ENCODE measurements at regions not wholly inside any gene's neighbourhood (a gene's known extent, or its start where the extent isn't known, plus 50 kb on each side); places are given as distances from the start of the nearest gene placed in this dataset.

- intact Hi-C loops (cut with DNase I): no loop called here
Observed at GRCh38 chr2:71943238-71944182, 204.2 kb downstream of the CYP26B1 start.

GRCh38 chr2:71941726-71942525, 205.7 kb downstream of the CYP26B1 start:
- intact Hi-C loops (cut with DNase I): no loop called here
- ATAC-seq (no peak), DNase-seq (peak in 2 of 5 donors; percentile 3 to 9)
- Histone ChIP-seq H3K4me3 (no peak overlapping the region), H3K27ac (no peak overlapping the region), H3K9me3 (no peaks in the 10 kb centered on the region), H3K36me3 (no peaks in the 10 kb centered on the region), H3K27me3 (no peaks in the 10 kb centered on the region), H3K4me1 (peaks cover 0 to 6% (median 0%) of the 10 kb centered on the region in 12 donors)
- TF ChIP-seq CTCF (IDR thresholded peaks at IDR 0.05) (no peak), POLR2A (IDR thresholded peaks at IDR 0.05) (no peak)
- 83 to 90% (median 84%) methylated on average over 11 of the region's 11 CpGs for WGBS, 4 donors

More at GRCh38 chr2:71943238-71944182, 204.2 kb downstream of the CYP26B1 start:
- Histone ChIP-seq H3K9me3 (no peaks in the 10 kb centered on the region), H3K4me3 (no peak overlapping the region), H3K36me3 (no peaks in the 10 kb centered on the region), H3K27me3 (no peaks in the 10 kb centered on the region), H3K4me1 (peaks cover 0 to 6% (median 0%) of the 10 kb centered on the region in 12 donors), H3K27ac (peak overlapping the region in 2 of 12 donors; percentile 30 to 32)
- WGBS, 4 donors: 74 to 86% (median 82%) methylated on average over 16 to 17 of the region's 17 CpGs
- TF ChIP-seq CTCF (IDR thresholded peaks at IDR 0.05) (no peak), POLR2A (IDR thresholded peaks at IDR 0.05) (no peak)
- DNase-seq: peak in 4 of 5 donors; percentile 23 to 71 (median 48)
- ATAC-seq: peak in 3 of 4 donors; percentile 66 to 86 (median 70)

- peaks cover 0 to 6% (median 0%) of the 10 kb centered on the region in 12 donors for H3K4me1 ChIP-seq
- intact Hi-C loops (cut with DNase I): no loop called here
- H3K27me3 ChIP-seq: no peaks in the 10 kb centered on the region
- peak in 1 of 4 donors; percentile 66 for ATAC-seq
- 74 to 89% (median 81%) methylated on average over 5 of the region's 5 CpGs for WGBS, 4 donors
- no peak overlapping the region for H3K4me3 ChIP-seq
- TF ChIP-seq CTCF (IDR thresholded peaks at IDR 0.05) (no peak), POLR2A (IDR thresholded peaks at IDR 0.05) (no peak)
- no peaks in the 10 kb centered on the region for H3K9me3 ChIP-seq
- H3K36me3 ChIP-seq: no peaks in the 10 kb centered on the region
- peak in 2 of 5 donors; percentile 2 to 5 for DNase-seq
- H3K27ac ChIP-seq: no peak overlapping the region
Observed at GRCh38 chr2:71940695-71941094, 207.0 kb downstream of the CYP26B1 start.

Measured in heart left ventricle (tissue), 16 donors.